HG03460 (cell line): ENCODE measurements at regions not wholly inside any gene's neighbourhood (a gene's known extent, or its start where the extent isn't known, plus 50 kb on each side); places are given as distances from the start of the nearest gene placed in this dataset.
"Not testable (repeated sequence)": the region's sequence is repeated elsewhere in the genome, so short reads cannot be mapped to it uniquely, and the experiment has no call there.

ENCODE experiments used
- ATAC-seq: cut with Tn5 transposase; IDR thresholded peaks from one replicate; pipeline ENCODE4 v1.9.1; 2021; ENCODE audit not compliant: unreplicated experiment

GRCh38 chr9:7626571-7627029 is 173.0 kb downstream of the DMAC1 start:
- not testable (repeated sequence) for ATAC-seq

- ATAC-seq, result no peak
Measured at GRCh38 chr9:7622481-7622880, 177.1 kb downstream of the DMAC1 start.

- ATAC-seq, result no peak
Measured at GRCh38 chr9:7615344-7615743, 184.2 kb downstream of the DMAC1 start.

- no peak for ATAC-seq
Measured at GRCh38 chr9:7613931-7614330, 185.6 kb downstream of the DMAC1 start.

GRCh38 chr9:7608261-7608660 is 191.3 kb downstream of the DMAC1 start:
- ATAC-seq, result no peak

GRCh38 chr9:7607421-7607820 is 192.2 kb downstream of the DMAC1 start:
- no peak for ATAC-seq

- ATAC-seq, result no peak
Measured at GRCh38 chr9:7606591-7606990, 193.0 kb downstream of the DMAC1 start.

- no peak for ATAC-seq
Measured at GRCh38 chr9:7601739-7602138, 197.8 kb downstream of the DMAC1 start.

- ATAC-seq, result no peak
Measured at GRCh38 chr9:7597716-7598115, 201.9 kb downstream of the DMAC1 start.

GRCh38 chr9:7592321-7593316 is 207.0 kb downstream of the DMAC1 start:
- no peak for ATAC-seq

- no peak for ATAC-seq
Measured at GRCh38 chr9:7591501-7591900, 208.1 kb downstream of the DMAC1 start.

- no peak for ATAC-seq
Measured at GRCh38 chr9:7580568-7580967, 219.0 kb downstream of the DMAC1 start.

GRCh38 chr9:7579351-7579750 is 220.2 kb downstream of the DMAC1 start:
- no peak for ATAC-seq

GRCh38 chr9:7578951-7579350 is 220.6 kb downstream of the DMAC1 start:
- no peak for ATAC-seq

- peak; percentile 83 for ATAC-seq
Measured at GRCh38 chr9:7570107-7570720, 229.4 kb downstream of the DMAC1 start.

GRCh38 chr9:7567687-7568086 is 231.9 kb downstream of the DMAC1 start:
- no peak for ATAC-seq

- ATAC-seq, result no peak
Measured at GRCh38 chr9:7561527-7562080, 238.0 kb downstream of the DMAC1 start.

GRCh38 chr9:7560669-7561305 is 238.8 kb downstream of the DMAC1 start:
- no peak for ATAC-seq

- ATAC-seq, result no peak
Measured at GRCh38 chr9:7554699-7555098, 244.9 kb downstream of the DMAC1 start.

GRCh38 chr9:7552706-7553105 is 246.9 kb downstream of the DMAC1 start:
- not testable (repeated sequence) for ATAC-seq

- no peak for ATAC-seq
Measured at GRCh38 chr9:7549249-7549648, 250.3 kb downstream of the DMAC1 start.
